NCI-H2227 treated with DMSO at 0.1 percent for 48 hours (cell line): ENCODE measurements at regions not wholly inside any gene's neighbourhood (a gene's known extent, or its start where the extent isn't known, plus 50 kb on each side); places are given as distances from the start of the nearest gene placed in this dataset.
"Not testable (repeated sequence)": the region's sequence is repeated elsewhere in the genome, so short reads cannot be mapped to it uniquely, and the experiment has no call there.

Experiments used
- DNase-seq: peaks from one replicate; lab custom pipeline; 2025; lab: John Stamatoyannopoulos, UW

- no peak for DNase-seq
Measured at GRCh38 chr5:104576677-104577076, 1014.1 kb upstream of the NUDT12 start.

GRCh38 chr5:104573949-104574709, 1011.5 kb upstream of the NUDT12 start:
- no peak for DNase-seq

DNA sequence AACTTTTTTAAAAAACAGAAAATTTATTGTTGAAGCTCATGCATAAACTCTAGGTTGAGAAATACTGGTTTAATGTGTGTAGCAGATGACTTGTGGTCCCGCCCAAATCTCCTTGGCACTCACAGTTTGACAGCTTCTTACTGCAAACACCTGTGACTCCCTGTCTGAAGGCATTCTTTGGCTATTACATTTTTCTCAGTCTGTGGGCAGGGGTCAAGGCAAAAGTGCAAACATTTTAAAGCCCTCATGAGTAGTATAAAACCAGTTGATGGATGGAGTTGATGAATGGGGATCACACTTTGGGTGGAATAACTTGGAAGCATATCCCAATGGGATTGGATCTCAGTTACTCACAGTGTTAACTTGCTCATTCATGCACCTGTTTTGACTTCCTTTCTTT, 1007.0 kb upstream of the NUDT12 start:
- DNase-seq = no peak

DNA sequence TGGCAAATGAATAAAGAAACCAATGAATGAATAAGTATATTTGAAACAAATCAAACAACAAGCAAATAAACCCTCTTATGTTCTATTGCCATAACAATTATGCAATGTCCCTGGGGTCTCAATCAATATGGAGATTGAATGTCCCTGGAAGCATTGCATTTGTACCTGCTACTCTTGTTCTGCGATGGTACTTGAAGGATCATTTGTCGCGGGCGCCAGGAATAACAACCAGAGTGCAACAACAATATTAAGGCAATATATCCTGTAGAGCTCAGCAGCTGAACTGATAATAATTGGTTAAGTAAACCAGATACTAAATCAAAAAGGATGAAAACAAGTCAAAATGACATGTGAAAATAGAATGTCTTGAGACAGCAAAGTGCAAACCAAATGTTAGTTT, 1001.9 kb upstream of the NUDT12 start:
- no peak for DNase-seq

DNA sequence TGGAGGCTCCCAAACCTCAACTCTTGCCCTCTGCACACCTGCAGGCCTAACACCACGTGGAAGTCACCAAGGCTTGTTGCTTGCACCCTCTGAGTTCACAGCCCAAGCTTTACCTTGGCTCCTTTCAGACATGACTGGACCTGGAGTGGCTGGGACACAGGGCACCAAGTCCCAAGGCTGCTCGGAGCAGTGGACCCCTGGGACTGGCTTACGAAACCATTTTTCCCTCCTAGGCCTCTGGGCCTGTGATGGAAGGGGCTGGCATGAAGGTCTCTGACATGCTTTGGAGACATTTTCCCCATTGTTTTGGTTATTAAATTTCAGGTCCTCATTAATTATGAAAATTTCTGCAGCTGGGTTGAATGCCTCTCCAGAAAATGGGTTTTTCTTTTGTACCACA, 994.4 kb upstream of the NUDT12 start:
- DNase-seq = no peak

- DNase-seq = no peak
Measured at GRCh38 chr5:104551628-104552027, 989.0 kb upstream of the NUDT12 start.

DNA sequence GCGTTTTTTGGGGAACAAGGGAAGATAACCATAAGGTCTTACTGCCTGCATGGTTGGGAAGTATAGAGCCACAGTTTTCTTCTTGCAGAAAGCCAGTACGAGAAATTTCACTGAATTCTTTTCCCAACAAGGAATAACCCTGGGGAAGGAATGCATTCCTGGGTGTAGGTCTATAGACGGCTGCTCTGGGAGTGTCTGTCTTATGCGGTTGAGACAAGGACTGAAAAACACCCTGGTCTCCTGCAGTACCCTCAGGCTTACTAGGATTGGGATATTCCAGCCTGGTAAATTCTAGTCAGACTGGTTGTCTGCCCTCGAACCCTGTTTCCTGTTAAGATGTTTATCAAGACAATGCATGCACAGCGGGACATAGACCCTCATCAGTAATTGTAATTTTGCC, 984.3 kb upstream of the NUDT12 start:
- not testable (repeated sequence) for DNase-seq

GRCh38 chr5:104541141-104541785, 978.7 kb upstream of the NUDT12 start:
- DNase-seq = no peak

DNA sequence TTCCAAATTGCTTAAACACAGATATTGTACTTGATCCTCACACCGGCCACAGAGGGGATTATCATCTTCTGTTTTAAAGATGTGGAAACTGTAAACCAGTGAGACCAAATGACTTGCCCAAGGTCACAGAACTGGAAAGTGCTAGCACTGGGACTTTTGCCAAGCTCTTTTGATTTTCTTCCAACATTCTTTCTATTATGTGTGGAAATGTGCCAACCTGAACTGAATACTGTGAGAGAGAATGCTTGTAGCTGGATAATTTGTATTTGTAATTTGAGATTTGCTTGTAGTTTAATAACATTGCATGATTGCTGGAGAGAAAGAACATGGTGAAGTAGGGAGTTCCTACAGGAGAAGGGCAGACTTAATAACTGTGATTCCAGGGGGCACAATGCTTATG, 977.9 kb upstream of the NUDT12 start:
- DNase-seq = no peak

GRCh38 chr5:104539618-104540350, 977.2 kb upstream of the NUDT12 start:
- DNase-seq = no peak

DNA sequence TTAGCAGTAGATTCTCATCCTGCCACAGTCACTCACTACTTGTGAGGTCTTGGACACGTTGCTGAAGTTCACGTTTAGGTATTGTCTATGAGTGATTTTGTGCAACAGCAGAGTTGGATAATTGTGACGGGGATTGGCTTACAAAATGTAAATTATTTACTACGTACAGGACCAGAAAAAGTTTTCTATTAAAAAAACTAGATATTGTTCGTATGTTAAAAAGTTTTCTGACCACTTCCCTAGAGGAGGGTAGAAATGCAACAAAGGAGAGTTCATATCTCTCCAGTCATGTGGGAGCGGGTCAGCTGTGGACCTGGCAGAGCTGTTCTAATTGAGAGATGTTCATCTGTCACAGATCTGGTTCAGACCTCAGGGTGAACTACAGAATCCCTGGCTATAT, 976.1 kb upstream of the NUDT12 start:
- DNase-seq = no peak

DNA sequence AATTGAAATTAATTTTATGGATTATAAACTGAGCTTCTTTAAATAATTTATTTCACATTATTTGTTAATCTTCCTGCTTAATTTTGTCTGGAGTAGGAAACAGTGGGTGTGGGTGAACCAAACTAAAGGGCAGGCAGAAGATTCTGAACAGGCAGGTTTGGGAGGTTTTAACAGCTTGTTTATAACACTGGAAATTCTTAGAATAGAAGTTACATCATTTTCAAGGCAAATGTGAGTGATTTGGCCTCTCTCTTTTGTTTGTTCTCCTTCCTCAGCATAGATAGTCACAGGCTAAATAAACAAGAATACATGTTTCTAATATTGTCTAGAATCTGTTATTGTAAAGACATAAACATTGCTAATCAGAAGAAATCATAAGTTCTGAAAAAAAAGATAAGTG, 970.9 kb upstream of the NUDT12 start:
- no peak for DNase-seq

DNA sequence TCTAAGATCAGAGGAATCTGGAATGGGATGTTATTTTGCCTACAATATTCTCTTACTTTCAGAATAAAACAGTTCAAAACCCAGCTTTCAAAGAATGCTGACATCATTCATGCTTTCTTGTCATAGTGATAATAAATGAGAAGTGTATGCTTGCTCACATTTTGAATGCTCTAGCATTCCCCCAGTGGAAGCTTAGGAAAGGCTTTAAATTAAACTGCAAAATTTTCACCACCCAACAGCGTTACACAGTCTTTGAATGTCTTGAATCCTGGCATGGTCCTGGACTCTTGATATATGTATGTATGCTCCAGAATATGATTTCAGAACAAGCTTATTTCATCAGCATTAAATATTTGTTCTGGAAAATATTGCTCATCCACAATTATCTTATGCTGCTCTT, 964.3 kb upstream of the NUDT12 start:
- no peak for DNase-seq

DNA sequence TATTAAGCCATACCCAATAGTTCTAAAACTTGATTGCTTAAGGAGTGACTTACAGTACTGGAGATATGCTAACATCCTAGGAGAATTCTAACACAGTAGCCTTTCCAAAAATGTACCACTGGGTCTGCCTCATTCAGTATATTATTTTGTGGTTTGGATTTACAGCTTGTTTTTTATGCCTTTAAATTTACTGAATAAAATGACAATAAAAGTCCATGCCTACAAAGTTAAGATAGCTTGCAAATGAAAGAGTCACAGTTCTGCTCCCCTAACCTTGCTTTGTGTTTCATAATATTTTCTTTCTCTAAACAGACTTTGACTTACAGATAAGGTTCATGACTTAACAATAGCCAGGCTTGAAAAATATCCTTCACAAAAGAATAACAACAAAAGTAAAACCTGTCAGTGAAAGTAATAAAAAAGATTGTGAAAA, 951.1 kb upstream of the NUDT12 start:
- no peak for DNase-seq

DNA sequence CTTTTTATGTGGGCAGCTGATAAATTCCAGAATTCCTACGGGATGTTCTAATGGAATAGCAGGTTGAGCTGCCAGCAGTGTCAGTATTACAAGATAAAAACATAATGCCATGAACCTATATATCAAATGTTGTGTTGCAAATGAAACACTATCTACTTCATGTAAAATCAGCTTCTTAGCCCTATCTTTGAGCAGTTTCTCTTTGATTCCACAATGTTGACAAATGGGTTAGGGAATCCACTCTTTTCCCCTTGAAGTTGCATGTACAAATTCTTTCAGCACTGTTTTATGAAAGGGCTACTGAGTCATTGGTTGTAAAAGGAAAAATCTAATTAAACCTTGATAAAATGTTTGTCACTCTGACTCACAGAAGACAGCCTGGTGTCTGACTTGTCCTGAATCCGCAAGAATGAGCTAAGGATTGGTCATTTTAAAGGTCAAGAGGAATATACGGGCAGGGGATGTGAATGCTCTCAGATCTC, 950.6 kb upstream of the NUDT12 start:
- no peak for DNase-seq

GRCh38 chr5:104512063-104512825, 949.7 kb upstream of the NUDT12 start:
- no peak for DNase-seq

DNA sequence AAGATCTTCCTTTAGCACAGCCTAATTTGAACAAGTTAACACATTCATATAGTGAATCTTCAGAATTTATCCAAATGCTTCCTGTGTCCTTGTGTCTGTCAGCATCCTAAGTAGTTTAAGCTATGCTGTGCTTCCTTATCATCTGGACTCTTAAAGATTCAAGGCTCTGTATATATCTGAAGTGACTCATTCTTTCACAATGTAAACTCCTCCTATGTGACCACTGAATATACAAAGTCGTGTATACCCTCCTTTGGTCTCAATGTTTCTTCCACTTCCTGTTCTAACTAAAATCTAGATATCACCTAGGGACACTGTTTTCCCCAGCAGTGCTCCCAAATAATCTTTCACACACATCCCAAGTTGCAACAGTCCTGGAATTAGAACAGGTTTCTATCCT, 935.7 kb upstream of the NUDT12 start:
- no peak for DNase-seq

DNA sequence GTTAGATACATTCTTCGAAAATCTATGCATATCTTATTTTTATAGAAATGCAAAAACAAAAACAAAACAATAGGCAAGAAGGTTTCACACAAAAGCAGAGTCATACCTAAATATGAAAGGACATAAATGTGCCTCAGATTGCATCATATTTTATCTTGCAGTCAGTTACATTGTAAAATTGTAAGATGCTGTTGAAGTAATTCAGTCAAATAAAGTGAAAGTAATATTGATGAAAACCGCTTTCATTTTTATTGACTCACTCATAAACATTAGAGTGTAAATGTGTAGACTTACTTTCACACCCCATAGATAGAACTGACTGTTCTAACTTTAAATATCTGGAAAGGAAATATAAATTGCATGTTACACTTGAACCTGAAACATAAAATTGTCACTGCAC, 931.5 kb upstream of the NUDT12 start:
- DNase-seq = no peak

DNA sequence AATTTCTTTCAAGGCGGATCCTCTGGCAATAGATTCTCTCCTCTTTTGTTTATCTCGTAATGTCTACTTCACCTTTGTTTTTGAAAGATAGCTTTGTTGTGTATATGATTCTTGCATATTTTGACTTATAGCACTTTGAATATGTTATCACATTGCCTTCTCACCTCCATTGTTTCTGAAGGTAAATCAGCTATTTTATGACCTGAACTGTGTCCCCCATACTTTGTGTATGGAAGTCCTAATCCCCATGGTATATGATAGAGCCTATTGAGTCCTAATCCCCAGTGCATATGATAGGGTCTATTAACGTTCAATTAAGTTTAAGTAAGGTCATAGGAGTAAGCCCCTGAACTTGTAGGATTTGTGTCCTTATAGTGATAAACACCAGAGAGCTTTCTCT, 910.2 kb upstream of the NUDT12 start:
- DNase-seq = no peak

DNA sequence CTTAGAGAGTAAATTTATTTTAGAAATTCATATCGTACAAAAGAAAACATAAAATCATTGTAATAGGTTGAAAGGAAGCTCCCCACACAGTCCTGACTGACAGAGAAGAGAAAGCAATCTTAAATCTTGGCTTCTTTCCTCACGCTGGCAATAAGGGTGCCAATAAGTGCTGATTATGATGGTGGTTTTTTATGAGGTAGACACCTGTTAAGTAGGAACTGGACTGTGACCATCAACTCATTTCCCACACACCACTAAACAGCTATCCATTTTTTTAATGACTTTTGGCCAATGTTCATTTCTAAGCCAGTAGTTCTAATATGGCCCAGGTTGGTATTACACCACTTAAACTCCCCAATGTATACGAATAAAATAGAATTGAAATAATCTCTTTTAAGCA, 893.5 kb upstream of the NUDT12 start:
- no peak for DNase-seq

- no peak for DNase-seq
Measured at GRCh38 chr5:104452550-104452949, 890.0 kb upstream of the NUDT12 start.

DNA sequence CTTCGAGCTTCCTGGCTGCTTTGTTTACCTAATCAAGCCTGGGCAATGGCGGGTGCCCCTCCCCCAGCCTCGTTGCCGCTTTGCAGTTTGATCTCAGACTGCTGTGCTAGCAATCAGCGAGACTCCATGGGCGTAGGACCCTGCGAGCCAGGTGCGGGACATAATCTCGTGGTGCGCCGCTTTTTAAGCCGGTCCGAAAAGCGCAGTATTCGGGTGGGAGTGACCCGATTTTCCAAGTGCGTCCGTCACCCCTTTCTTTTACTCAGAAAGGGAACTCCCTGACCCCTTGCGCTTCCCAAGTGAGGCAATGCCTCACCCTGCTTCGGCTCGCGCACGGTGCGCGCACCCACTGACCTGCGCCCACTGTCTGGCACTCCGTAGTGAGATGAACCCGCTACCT, 889.3 kb upstream of the NUDT12 start:
- DNase-seq = not testable (repeated sequence)
